Gastrocnemius medialis (tissue), 4 donors: ENCODE measurements at regions not wholly inside any gene's neighbourhood (a gene's known extent, or its start where the extent isn't known, plus 50 kb on each side); places are given as distances from the start of the nearest gene placed in this dataset.
"Not testable (repeated sequence)": the region's sequence is repeated elsewhere in the genome, so short reads cannot be mapped to it uniquely, and the experiment has no call there.

Experiments
- ATAC-seq, 2 donors: fragments of 150-250 bp; one replicate each; pipeline ENCODE4 v1.9.1; 2016
- DNase-seq, 2 donors: peaks; one replicate each; pipeline ENCODE4 v3.0.0-alpha.2; 2019
- H3K27ac ChIP-seq, 4 donors: fragments of 200-600 bp; sonication (generic); 1 replicate in 1 of 4; 2 replicates in 3 of 4; pipeline ENCODE4 v1.5.1; 2016 to 2018; ENCODE audit warnings: mild to moderate bottlenecking in 2 of 4, moderate library complexity in 1 of 4
- H3K27me3 ChIP-seq, 3 donors: fragments of 200-600 bp; sonication (generic) in 2 of 3; 1 replicate in 1 of 3; 2 replicates in 2 of 3; pipeline versions ENCODE4 v1.5.1 to v1.6.0; 2016 to 2019; ENCODE audit warnings: mild to moderate bottlenecking in 1 of 3, moderate library complexity in 1 of 3
- H3K36me3 ChIP-seq, 2 donors: fragments of 200-600 bp; sonication (generic) in 1 of 2; one replicate each; pipeline ENCODE4 v1.5.1; 2017 to 2018
- H3K4me1 ChIP-seq, 2 donors: fragments of 200-600 bp; sonication (generic) in 1 of 2; one replicate each; pipeline ENCODE4 v1.5.1; 2016 to 2017; ENCODE audit warnings: mild to moderate bottlenecking in 2 of 2
- H3K4me3 ChIP-seq, 4 donors: fragments of 200-600 bp; sonication (generic) in 3 of 4; 1 replicate in 1 of 4; 2 replicates in 3 of 4; pipeline ENCODE4 v1.5.1; 2016 to 2019; ENCODE audit warnings: mild to moderate bottlenecking in 2 of 4
- H3K9me3 ChIP-seq, 3 donors: fragments of 200-600 bp; sonication (generic) in 2 of 3; 1 replicate in 1 of 3; 2 replicates in 2 of 3; pipeline ENCODE4 v1.5.1; 2016 to 2019
- POLR2A ChIP-seq, 2 donors: fragments of 450-650 bp; IDR thresholded peaks; one replicate each; pipeline ENCODE4 v1.6.1; 2017; ENCODE audit warnings: antibody characterized with exemption in 2 of 2, mild to moderate bottlenecking in 2 of 2, moderate library complexity in 2 of 2
- in situ Hi-C, 4 donors: fragments of 200-750 bp; cut with MboI; loops; one replicate each; pipeline versions ENCODE4 v1.15.0 to v1.8.0; 2017; ENCODE audit warnings: low sequenced_read_pairs in 4 of 4
- intact Hi-C: fragments of 100-400 bp; cut with DNase I; formaldehyde crosslinking; loops from one replicate; pipeline ENCODE4 v1.15.1; 2023; ENCODE audit warnings: low total_unique reads
- TF ChIP-seq, protein P1 (sequence below), 5 experiments: fragments of 450-650 bp in 3 of 5; fragments of 200-600 bp in 2 of 5; sonication (generic) in 2 of 5; IDR thresholded peaks in 4 of 5; conservative IDR thresholded peaks in 1 of 5; 1 replicate in 4 of 5; 2 replicates in 1 of 5; pipeline ENCODE4 v1.5.1; 2016 to 2019; ENCODE audit warnings: antibody characterized with exemption in 5 of 5, mild to moderate bottlenecking in 3 of 5, moderate library complexity in 3 of 5

DNA sequence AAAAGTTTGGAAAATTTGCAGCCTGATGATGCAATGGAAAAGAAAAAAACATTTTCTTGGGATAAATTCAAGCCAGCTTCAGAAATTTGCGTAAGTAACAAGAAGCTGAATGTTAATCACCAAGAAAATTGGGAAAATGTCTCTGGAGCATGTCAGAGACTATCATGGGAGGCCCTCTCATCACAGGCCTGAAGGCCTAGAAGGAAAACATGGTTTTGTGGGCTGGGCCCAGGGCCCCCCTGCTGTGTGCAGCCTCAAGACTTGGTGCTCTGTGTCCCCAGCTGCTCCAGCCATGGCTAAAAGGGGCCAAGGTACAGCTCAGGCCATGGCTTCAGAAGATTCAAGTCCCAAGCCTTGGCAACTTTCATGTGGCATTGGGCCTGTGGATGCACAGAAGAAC is 1049.8 kb upstream of the GRIA3 start:
- Histone ChIP-seq H3K27me3 (no peaks in the 10 kb centered on the region), H3K27ac (no peak overlapping the region), H3K9me3 (no peaks in the 10 kb centered on the region), H3K36me3 (no peaks in the 10 kb centered on the region), H3K4me1 (no peaks in the 10 kb centered on the region), H3K4me3 (no peak overlapping the region)
- intact Hi-C loops = no loop called here
- TF ChIP-seq, protein P1, sequence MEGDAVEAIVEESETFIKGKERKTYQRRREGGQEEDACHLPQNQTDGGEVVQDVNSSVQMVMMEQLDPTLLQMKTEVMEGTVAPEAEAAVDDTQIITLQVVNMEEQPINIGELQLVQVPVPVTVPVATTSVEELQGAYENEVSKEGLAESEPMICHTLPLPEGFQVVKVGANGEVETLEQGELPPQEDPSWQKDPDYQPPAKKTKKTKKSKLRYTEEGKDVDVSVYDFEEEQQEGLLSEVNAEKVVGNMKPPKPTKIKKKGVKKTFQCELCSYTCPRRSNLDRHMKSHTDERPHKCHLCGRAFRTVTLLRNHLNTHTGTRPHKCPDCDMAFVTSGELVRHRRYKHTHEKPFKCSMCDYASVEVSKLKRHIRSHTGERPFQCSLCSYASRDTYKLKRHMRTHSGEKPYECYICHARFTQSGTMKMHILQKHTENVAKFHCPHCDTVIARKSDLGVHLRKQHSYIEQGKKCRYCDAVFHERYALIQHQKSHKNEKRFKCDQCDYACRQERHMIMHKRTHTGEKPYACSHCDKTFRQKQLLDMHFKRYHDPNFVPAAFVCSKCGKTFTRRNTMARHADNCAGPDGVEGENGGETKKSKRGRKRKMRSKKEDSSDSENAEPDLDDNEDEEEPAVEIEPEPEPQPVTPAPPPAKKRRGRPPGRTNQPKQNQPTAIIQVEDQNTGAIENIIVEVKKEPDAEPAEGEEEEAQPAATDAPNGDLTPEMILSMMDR (IDR thresholded peaks at IDR 0.05 in 4 of 5, conservative IDR thresholded peaks at IDR 0.05 in 1 of 5) = no peak
- no peak for TF ChIP-seq POLR2A (IDR thresholded peaks at IDR 0.05)
- DNase-seq (no peak), ATAC-seq (no peak)
- in situ Hi-C loops = no loop called here

DNA sequence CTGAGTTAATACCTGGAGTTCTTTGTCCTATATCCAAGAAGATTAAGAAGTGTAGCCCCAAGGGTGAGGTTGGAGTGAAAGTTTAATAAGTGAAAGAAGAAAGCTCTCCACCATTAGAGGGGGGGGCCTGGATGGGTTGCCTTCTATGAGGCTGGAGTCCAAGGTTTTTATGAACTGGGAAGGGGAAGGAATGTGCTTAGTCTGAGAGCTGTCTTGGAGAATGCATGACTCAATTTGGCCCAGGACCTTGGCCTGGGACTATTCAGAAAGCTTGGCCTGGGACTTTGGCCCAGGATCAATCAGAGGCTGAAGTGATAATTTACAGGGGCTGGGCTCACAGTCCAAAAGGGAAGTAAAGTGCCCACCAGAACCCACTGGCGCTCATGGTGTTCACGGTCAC is 1049.0 kb upstream of the GRIA3 start:
- Histone ChIP-seq H3K4me1 (no peaks in the 10 kb centered on the region), H3K36me3 (no peaks in the 10 kb centered on the region), H3K4me3 (no peak overlapping the region), H3K27ac (no peak overlapping the region), H3K27me3 (no peaks in the 10 kb centered on the region), H3K9me3 (no peaks in the 10 kb centered on the region)
- TF ChIP-seq POLR2A (IDR thresholded peaks at IDR 0.05) = no peak
- TF ChIP-seq, protein P1 (IDR thresholded peaks at IDR 0.05 in 4 of 5, conservative IDR thresholded peaks at IDR 0.05 in 1 of 5) = no peak
- intact Hi-C loops = no loop called here
- in situ Hi-C loops = no loop called here
- no peak for ATAC-seq
- DNase-seq = no peak

DNA sequence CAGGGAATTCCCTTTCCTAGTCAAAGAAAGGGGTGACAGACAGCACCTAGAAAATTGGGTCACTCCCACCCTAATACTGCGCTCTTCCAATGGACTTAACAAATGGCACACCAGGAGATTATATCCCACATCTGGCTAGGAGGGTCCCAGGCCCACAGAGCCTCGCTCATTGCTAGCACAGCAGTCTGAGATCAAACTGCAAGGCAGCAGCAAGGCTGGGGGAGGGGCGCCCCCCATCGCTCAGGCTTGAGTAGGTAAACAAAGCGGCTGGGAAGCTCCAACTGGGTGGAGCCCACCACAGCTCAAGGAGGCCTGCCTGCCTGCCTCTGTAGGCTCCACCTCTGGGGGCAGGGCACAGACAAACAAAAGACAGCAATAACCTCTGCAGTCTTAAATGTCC is 1043.9 kb upstream of the GRIA3 start:
- H3K9me3 ChIP-seq, H3K27me3 ChIP-seq, DNase-seq, H3K4me1 ChIP-seq, H3K4me3 ChIP-seq, intact Hi-C loops, ATAC-seq, in situ Hi-C loops, H3K27ac ChIP-seq, H3K36me3 ChIP-seq: not testable (repeated sequence)

DNA sequence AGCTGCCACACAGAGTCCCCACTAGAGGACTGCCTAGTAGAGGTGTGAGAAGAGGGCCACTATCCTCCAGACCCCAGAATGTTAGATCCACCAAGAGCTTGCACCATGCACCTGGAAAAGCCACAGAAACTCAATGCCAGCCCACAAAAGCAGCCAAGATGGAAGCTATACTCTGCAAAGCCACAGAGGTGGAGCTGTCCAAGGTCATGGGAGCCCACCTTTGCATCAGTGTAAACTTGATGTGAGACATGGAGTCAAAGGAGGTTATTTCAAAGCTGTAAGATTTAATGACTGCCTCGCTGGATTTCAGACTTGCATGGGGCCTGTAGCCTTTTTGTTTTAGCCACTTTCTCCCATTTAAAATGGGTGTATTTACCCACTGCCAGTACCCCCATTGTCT is 1030.1 kb upstream of the GRIA3 start:
- H3K4me3 ChIP-seq = no peak overlapping the region
- intact Hi-C loops (no loop called here), in situ Hi-C loops (no loop called here)
- H3K27me3 ChIP-seq = no peaks in the 10 kb centered on the region
- ATAC-seq (no peak), DNase-seq (no peak)
- TF ChIP-seq, protein P1 (IDR thresholded peaks at IDR 0.05 in 4 of 5, conservative IDR thresholded peaks at IDR 0.05 in 1 of 5) = no peak
- TF ChIP-seq POLR2A (IDR thresholded peaks at IDR 0.05) = no peak
- H3K9me3 ChIP-seq = no peaks in the 10 kb centered on the region
- H3K27ac ChIP-seq = no peak overlapping the region
- no peaks in the 10 kb centered on the region for H3K36me3 ChIP-seq
- no peaks in the 10 kb centered on the region for H3K4me1 ChIP-seq

DNA sequence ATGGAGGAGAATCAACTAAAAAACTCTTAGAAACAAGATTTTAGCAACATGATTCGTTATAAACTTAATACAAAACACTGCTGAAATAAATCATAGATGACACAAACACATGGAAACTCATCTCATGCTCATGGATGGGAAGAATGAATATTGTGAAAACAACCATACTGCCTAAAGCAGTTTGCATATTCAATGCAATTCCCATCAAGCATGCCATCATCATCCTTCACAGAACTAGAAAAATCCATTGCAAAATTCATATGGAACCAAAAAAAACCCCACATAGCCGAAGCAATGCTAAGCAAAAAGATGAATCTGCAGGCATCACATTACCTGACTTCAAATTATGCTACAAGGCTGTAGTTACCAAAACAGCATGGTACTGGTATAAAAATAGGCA is 1015.8 kb upstream of the GRIA3 start:
- Histone ChIP-seq H3K27ac (no peak overlapping the region), H3K36me3 (no peaks in the 10 kb centered on the region), H3K4me1 (no peaks in the 10 kb centered on the region), H3K27me3 (no peaks in the 10 kb centered on the region), H3K4me3 (no peak overlapping the region), H3K9me3 (no peaks in the 10 kb centered on the region)
- in situ Hi-C loops = no loop called here
- no peak for ATAC-seq
- no peak for DNase-seq
- TF ChIP-seq, protein P1 (IDR thresholded peaks at IDR 0.05 in 4 of 5, conservative IDR thresholded peaks at IDR 0.05 in 1 of 5) = no peak
- TF ChIP-seq POLR2A (IDR thresholded peaks at IDR 0.05) = no peak
- intact Hi-C loops = no loop called here
